Thyroid gland (tissue), 4 donors: ENCODE measurements at regions not wholly inside any gene's neighbourhood (a gene's known extent, or its start where the extent isn't known, plus 50 kb on each side); places are given as distances from the start of the nearest gene placed in this dataset.

Source experiments
- DNase-seq, 2 donors: peaks; one replicate each; pipeline ENCODE4 v3.0.0-alpha.2; 2019
- H3K27ac ChIP-seq, 3 donors: fragments of 200-600 bp; sonication (generic); 1 replicate in 2 of 3; 2 replicates in 1 of 3; pipeline ENCODE4 v1.5.1; 2016 to 2019; ENCODE audit warnings: mild to moderate bottlenecking in 1 of 3, moderate library complexity in 1 of 3
- H3K27me3 ChIP-seq: fragments of 200-600 bp; sonication (generic); one replicate; pipeline ENCODE4 v1.5.1; 2019
- H3K36me3 ChIP-seq, 2 donors: fragments of 200-600 bp; sonication (generic); one replicate each; pipeline ENCODE4 v1.5.1; 2016 to 2019
- H3K4me1 ChIP-seq, 2 donors: fragments of 200-600 bp; sonication (generic); one replicate each; pipeline ENCODE4 v1.5.1; 2017 to 2019
- H3K4me3 ChIP-seq, 3 donors: fragments of 200-600 bp; sonication (generic); replicated peaks in 1 of 3; 1 replicate in 2 of 3; 2 replicates in 1 of 3; pipeline ENCODE4 v1.5.1; 2016; ENCODE audit warnings: mild to moderate bottlenecking in 1 of 3
- H3K9me3 ChIP-seq: fragments of 200-600 bp; sonication (generic); one replicate; pipeline ENCODE4 v1.5.1; 2017
- CTCF ChIP-seq, 6 experiments: fragments of 200-600 bp in 3 of 6; fragments of 450-650 bp in 3 of 6; sonication (generic) in 3 of 6; IDR thresholded peaks; one replicate each; pipeline ENCODE4 v1.5.1; 2016 to 2019; ENCODE audit warnings: antibody characterized with exemption in 6 of 6, mild to moderate bottlenecking in 2 of 6, inconsistent platforms in 1 of 6, moderate library complexity in 1 of 6
- POLR2A ChIP-seq, 2 donors: fragments of 450-650 bp; IDR thresholded peaks; one replicate each; pipeline ENCODE4 v1.6.1; 2017; ENCODE audit warnings: antibody characterized with exemption in 2 of 2, mild to moderate bottlenecking in 2 of 2, moderate library complexity in 1 of 2
- WGBS, 2 donors: methylation state at CpG; one replicate each; pipeline ENCODE4 v1.1.5; 2017; 5-methylcytosine and 5-hydroxymethylcytosine counted together
- intact Hi-C: fragments of 100-400 bp; cut with DNase I; formaldehyde crosslinking; loops from one replicate; pipeline ENCODE4 v1.15.1; 2023

DNA sequence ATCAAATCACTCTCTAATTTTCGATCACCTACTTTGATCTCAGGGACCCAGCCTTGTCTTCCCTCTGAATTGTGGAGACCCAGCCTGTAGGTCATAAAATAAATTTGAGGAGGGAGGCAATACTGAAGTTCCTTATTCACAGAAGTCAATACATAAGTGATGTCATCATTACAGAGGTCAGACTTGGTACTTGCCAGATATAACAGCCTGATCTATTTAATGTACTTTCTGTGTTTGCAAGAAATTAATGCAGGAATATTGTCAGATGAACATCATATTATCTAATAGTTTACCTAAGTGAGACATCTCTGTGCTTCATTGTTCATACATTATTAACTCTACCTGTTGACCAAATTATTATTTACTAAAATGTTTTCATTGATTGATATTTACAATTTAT is 105.6 kb downstream of the GPAM start:
- intact Hi-C loops = no loop called here
- Histone ChIP-seq H3K4me3 (no peak overlapping the region), H3K9me3 (no peaks in the 10 kb centered on the region), H3K4me1 (no peaks in the 10 kb centered on the region), H3K36me3 (no peaks in the 10 kb centered on the region), H3K27me3 (no peaks in the 10 kb centered on the region), H3K27ac (no peak overlapping the region)
- 89 to 92% methylated on average over 1 of the region's 1 CpG for WGBS, 2 donors
- no peak for DNase-seq
- TF ChIP-seq CTCF (IDR thresholded peaks at IDR 0.05) (no peak), POLR2A (IDR thresholded peaks at IDR 0.05) (no peak)

- H3K36me3 ChIP-seq = no peaks in the 10 kb centered on the region
- no peaks in the 10 kb centered on the region for H3K9me3 ChIP-seq
- no peaks in the 10 kb centered on the region for H3K27me3 ChIP-seq
- intact Hi-C loops = no loop called here
- no peak for DNase-seq
- H3K4me1 ChIP-seq = no peaks in the 10 kb centered on the region
- 70 to 76% methylated on average over 2 of the region's 2 CpGs for WGBS, 2 donors
- no peak overlapping the region for H3K4me3 ChIP-seq
- TF ChIP-seq POLR2A (IDR thresholded peaks at IDR 0.05) = no peak
- no peak overlapping the region for H3K27ac ChIP-seq
These were observed 103.3 kb downstream of the GPAM start for GRCh38 chr10:112080231-112080630.

- no peak overlapping the region for H3K4me3 ChIP-seq
- peak; percentile 2 to 5 for DNase-seq
- H3K36me3 ChIP-seq = no peaks in the 10 kb centered on the region
- no peaks in the 10 kb centered on the region for H3K9me3 ChIP-seq
- intact Hi-C loops = no loop called here
- WGBS, 2 donors = 57 to 62% methylated on average over 5 of the region's 5 CpGs
- H3K27ac ChIP-seq = no peak overlapping the region
- H3K4me1 ChIP-seq = no peaks in the 10 kb centered on the region
- TF ChIP-seq POLR2A (IDR thresholded peaks at IDR 0.05) (no peak), CTCF (IDR thresholded peaks at IDR 0.05) (no peak)
- no peaks in the 10 kb centered on the region for H3K27me3 ChIP-seq
These were observed 101.4 kb downstream of the GPAM start for GRCh38 chr10:112082120-112082519.

GRCh38 chr10:112083472-112083871 is 100.1 kb downstream of the GPAM start:
- Histone ChIP-seq H3K27ac (no peak overlapping the region), H3K4me3 (no peak overlapping the region), H3K27me3 (no peaks in the 10 kb centered on the region), H3K4me1 (no peaks in the 10 kb centered on the region), H3K9me3 (no peaks in the 10 kb centered on the region), H3K36me3 (no peaks in the 10 kb centered on the region)
- no peak for TF ChIP-seq POLR2A (IDR thresholded peaks at IDR 0.05)
- TF ChIP-seq CTCF (IDR thresholded peaks at IDR 0.05) = no peak
- WGBS, 2 donors = 84 to 85% methylated on average over 4 of the region's 4 CpGs
- no peak for DNase-seq
- intact Hi-C loops = no loop called here

DNA sequence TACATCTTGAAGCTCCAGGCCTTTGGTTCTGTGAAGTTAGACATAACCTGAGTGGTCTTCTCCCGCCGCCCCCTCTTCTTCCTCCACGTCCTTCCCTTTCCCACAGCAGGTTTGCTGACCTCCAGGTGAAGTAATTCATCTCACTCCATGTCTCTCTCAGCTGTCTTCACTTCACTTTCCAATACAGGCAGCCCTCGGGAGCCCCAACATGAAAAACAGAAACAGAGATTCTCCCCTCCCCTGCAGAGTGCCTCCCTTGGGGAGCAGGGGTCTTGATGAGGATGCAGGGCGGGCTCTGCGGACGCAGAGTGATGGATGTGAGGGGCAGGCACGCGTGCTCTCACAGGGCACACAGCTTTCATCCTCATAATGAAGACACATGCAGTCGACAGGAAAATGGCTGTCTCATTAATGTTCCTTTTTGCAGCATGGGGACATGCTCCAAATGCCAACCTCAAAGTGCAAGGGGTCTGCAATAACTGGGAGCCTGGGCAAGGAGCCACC is 95.6 kb downstream of the GPAM start:
- WGBS, 2 donors = 84 to 90% methylated on average over 10 of the region's 10 CpGs
- DNase-seq = no peak
- TF ChIP-seq CTCF (IDR thresholded peaks at IDR 0.05) (no peak), POLR2A (IDR thresholded peaks at IDR 0.05) (no peak)

GRCh38 chr10:112091703-112092102 is 91.9 kb downstream of the GPAM start:
- no peak for TF ChIP-seq POLR2A (IDR thresholded peaks at IDR 0.05)
- no peak for TF ChIP-seq CTCF (IDR thresholded peaks at IDR 0.05)
- Histone ChIP-seq H3K4me1 (no peaks in the 10 kb centered on the region), H3K9me3 (no peaks in the 10 kb centered on the region), H3K27ac (no peak overlapping the region), H3K27me3 (no peaks in the 10 kb centered on the region), H3K4me3 (no peak overlapping the region), H3K36me3 (no peaks in the 10 kb centered on the region)
- WGBS, 2 donors = 85 to 100% methylated on average over 1 of the region's 1 CpG
- intact Hi-C loops = no loop called here
- no peak for DNase-seq

More for the DNA sequence above, 95.6 kb downstream of the GPAM start:
- H3K27me3 ChIP-seq = no peaks in the 10 kb centered on the region
- H3K9me3 ChIP-seq = no peaks in the 10 kb centered on the region
- no peak overlapping the region for H3K4me3 ChIP-seq
- no peaks in the 10 kb centered on the region for H3K36me3 ChIP-seq
- no peak overlapping the region for H3K27ac ChIP-seq
- intact Hi-C loops = no loop called here
- no peaks in the 10 kb centered on the region for H3K4me1 ChIP-seq
